ENCODE measurements at regions not wholly inside any gene's neighbourhood (a gene's known extent, or its start where the extent isn't known, plus 50 kb on each side); places are given as distances from the start of the nearest gene placed in this dataset.

GRCh38 chr4:101621120-101621519 is 169.4 kb upstream of the BANK1 start (continued):
- no peak for TF ChIP-seq ZNF462 (CRISPR knock-in tag; IDR thresholded peaks at IDR 0.05)
- TF ChIP-seq, protein P1, sequence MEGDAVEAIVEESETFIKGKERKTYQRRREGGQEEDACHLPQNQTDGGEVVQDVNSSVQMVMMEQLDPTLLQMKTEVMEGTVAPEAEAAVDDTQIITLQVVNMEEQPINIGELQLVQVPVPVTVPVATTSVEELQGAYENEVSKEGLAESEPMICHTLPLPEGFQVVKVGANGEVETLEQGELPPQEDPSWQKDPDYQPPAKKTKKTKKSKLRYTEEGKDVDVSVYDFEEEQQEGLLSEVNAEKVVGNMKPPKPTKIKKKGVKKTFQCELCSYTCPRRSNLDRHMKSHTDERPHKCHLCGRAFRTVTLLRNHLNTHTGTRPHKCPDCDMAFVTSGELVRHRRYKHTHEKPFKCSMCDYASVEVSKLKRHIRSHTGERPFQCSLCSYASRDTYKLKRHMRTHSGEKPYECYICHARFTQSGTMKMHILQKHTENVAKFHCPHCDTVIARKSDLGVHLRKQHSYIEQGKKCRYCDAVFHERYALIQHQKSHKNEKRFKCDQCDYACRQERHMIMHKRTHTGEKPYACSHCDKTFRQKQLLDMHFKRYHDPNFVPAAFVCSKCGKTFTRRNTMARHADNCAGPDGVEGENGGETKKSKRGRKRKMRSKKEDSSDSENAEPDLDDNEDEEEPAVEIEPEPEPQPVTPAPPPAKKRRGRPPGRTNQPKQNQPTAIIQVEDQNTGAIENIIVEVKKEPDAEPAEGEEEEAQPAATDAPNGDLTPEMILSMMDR (conservative IDR thresholded peaks at IDR 0.05; ENCODE audit: low read depth in 2 of 2) = no peak

GRCh38 chr4:101615652-101616051 is 174.9 kb upstream of the BANK1 start:
- no peak overlapping the region for H2AFZ ChIP-seq
- H3K79me2 ChIP-seq (replicated peaks; ENCODE audit: insufficient read depth) = no peaks in the 10 kb centered on the region
- no peaks in the 10 kb centered on the region for H4K20me1 ChIP-seq (replicated peaks; ENCODE audit: insufficient read depth)
- no peaks in the 10 kb centered on the region for H3K4me1 ChIP-seq (ENCODE audit: insufficient read depth)
- H3K4me3 Mint-ChIP-seq = no peak overlapping the region
- H3K9me3 Mint-ChIP-seq = no peaks in the 10 kb centered on the region; the same call in 2 of the 3 replicates
- no peak for ATAC-seq
- H3K36me3 Mint-ChIP-seq (ENCODE audit: low read depth) = no peaks in the 10 kb centered on the region
- no peak for DNase-seq (ENCODE audit: low spot score)
- no peak overlapping the region for H3K4me2 ChIP-seq
- H3K27me3 Mint-ChIP-seq (ENCODE audit: insufficient read depth, low read depth, poor library complexity) = peaks cover 2% of the 10 kb centered on the region
- no peaks in the 10 kb centered on the region for H3K36me3 ChIP-seq (ENCODE audit: insufficient read depth)
- H3K9me2 ChIP-seq (ENCODE audit: insufficient read depth) = 0 out of 2 replicates have a peak, but pooled peaks cover 6% of the 10 kb centered on the region
- no peaks in the 10 kb centered on the region for H3K4me1 Mint-ChIP-seq
- no peak overlapping the region for H3K27ac ChIP-seq (ENCODE audit: low read depth)
- H3K27me3 ChIP-seq (ENCODE audit: insufficient read depth) = no peaks in the 10 kb centered on the region
- no peaks in the 10 kb centered on the region for H3F3A ChIP-seq (replicated peaks; ENCODE audit: low read depth)
- H3K27ac Mint-ChIP-seq = no peak overlapping the region
- H3K4me3 ChIP-seq = no peak overlapping the region
- no peak for TF ChIP-seq EZH2 (IDR thresholded peaks at IDR 0.05; ENCODE audit: low read depth, unreplicated experiment)
- TF ChIP-seq NANOG (IDR thresholded peaks at IDR 0.05; ENCODE audit: borderline replicate concordance) = no peak
- TF ChIP-seq, protein P1 (conservative IDR thresholded peaks at IDR 0.05; ENCODE audit: low read depth in 2 of 2) = no peak
- no peak for TF ChIP-seq STAT1 (IDR thresholded peaks at IDR 0.05; ENCODE audit: unreplicated experiment)
- TF ChIP-seq ZNF462 (CRISPR knock-in tag; IDR thresholded peaks at IDR 0.05) = no peak

All from GM23338 (cell line).